Thoracic aorta (tissue), 2 donors: ENCODE measurements at regions not wholly inside any gene's neighbourhood (a gene's known extent, or its start where the extent isn't known, plus 50 kb on each side); places are given as distances from the start of the nearest gene placed in this dataset.
"Not testable (repeated sequence)": the region's sequence is repeated elsewhere in the genome, so short reads cannot be mapped to it uniquely, and the experiment has no call there.

Experiments used
- ATAC-seq: fragments of 150-250 bp; one replicate; pipeline ENCODE4 v1.8.0; 2017; ENCODE audit warnings: low read depth; ENCODE audit not compliant: insufficient number of reproducible peaks, low FRiP score
- DNase-seq: peaks from one replicate; pipeline ENCODE4 v3.0.0-alpha.2; 2020; ENCODE audit warnings: low spot score
- H3K27ac ChIP-seq, 2 donors: fragments of 200-600 bp; sonication (generic); 1 replicate in 1 of 2; 2 replicates in 1 of 2; pipeline ENCODE4 v1.5.1; 2016; ENCODE audit warnings: mild to moderate bottlenecking in 2 of 2, moderate library complexity in 2 of 2
- H3K27me3 ChIP-seq: fragments of 200-600 bp; sonication (generic); replicated peaks from 2 replicates; pipeline ENCODE4 v1.6.0; 2016; ENCODE audit warnings: mild to moderate bottlenecking; ENCODE audit not compliant: insufficient read depth
- H3K36me3 ChIP-seq: fragments of 200-600 bp; sonication (generic); one replicate; pipeline ENCODE4 v1.5.1; 2016
- H3K4me1 ChIP-seq, 2 donors: fragments of 200-600 bp; sonication (generic); 1 replicate in 1 of 2; 2 replicates in 1 of 2; pipeline versions ENCODE4 v1.5.1 to v1.6.0; 2016; ENCODE audit warnings: low read depth in 2 of 2, mild to moderate bottlenecking in 1 of 2; ENCODE audit not compliant: control insufficient read depth in 1 of 2
- H3K4me3 ChIP-seq: fragments of 200-600 bp; sonication (generic); 2 replicates; pipeline ENCODE4 v1.5.1; 2016; ENCODE audit warnings: mild to moderate bottlenecking
- H3K9me3 ChIP-seq: fragments of 200-600 bp; sonication (generic); 2 replicates; pipeline ENCODE4 v1.5.1; 2016
- CTCF ChIP-seq: fragments of 200-600 bp; sonication (generic); IDR thresholded peaks from one replicate; pipeline ENCODE4 v1.5.1; 2019; ENCODE audit warnings: antibody characterized with exemption

GRCh38 chr4:131883181-131883580 lies 1265.9 kb upstream of the PCDH10 start:
- H3K27me3 ChIP-seq, H3K27ac ChIP-seq, H3K9me3 ChIP-seq, ATAC-seq, DNase-seq, H3K36me3 ChIP-seq, H3K4me1 ChIP-seq, H3K4me3 ChIP-seq: not testable (repeated sequence)

GRCh38 chr4:131925662-131926061 lies 1223.4 kb upstream of the PCDH10 start:
- not testable (repeated sequence) for H3K27me3 ChIP-seq, H3K4me3 ChIP-seq, H3K9me3 ChIP-seq, H3K4me1 ChIP-seq, H3K36me3 ChIP-seq, DNase-seq, H3K27ac ChIP-seq, ATAC-seq

GRCh38 chr4:131967646-131968045 lies 1181.4 kb upstream of the PCDH10 start:
- H3K36me3 ChIP-seq, H3K4me3 ChIP-seq, H3K27ac ChIP-seq, DNase-seq, H3K4me1 ChIP-seq, ATAC-seq, H3K9me3 ChIP-seq, H3K27me3 ChIP-seq: not testable (repeated sequence)

GRCh38 chr4:131974730-131975129 lies 1174.4 kb upstream of the PCDH10 start:
- no peaks in the 10 kb centered on the region for H3K36me3 ChIP-seq
- H3K4me3 ChIP-seq, result peak overlapping the region; percentile 47

GRCh38 chr4:131975276-131976132 lies 1173.6 kb upstream of the PCDH10 start:
- H3K4me3 ChIP-seq, result peak overlapping the region; percentile 47
- DNase-seq, ATAC-seq, H3K4me1 ChIP-seq, H3K27me3 ChIP-seq, H3K36me3 ChIP-seq, H3K9me3 ChIP-seq, H3K27ac ChIP-seq: not testable (repeated sequence)

More at GRCh38 chr4:131974730-131975129, 1174.4 kb upstream of the PCDH10 start:
- no peak overlapping the region for H3K27ac ChIP-seq
- no peak for TF ChIP-seq CTCF
- DNase-seq, result no peak
- peaks cover 9% of the 10 kb centered on the region for H3K9me3 ChIP-seq
- ATAC-seq, result no peak
- H3K27me3 ChIP-seq, result no peaks in the 10 kb centered on the region
- no peaks in the 10 kb centered on the region for H3K4me1 ChIP-seq

GRCh38 chr4:131976133-131977002 lies 1172.7 kb upstream of the PCDH10 start:
- H3K4me3 ChIP-seq, result peak overlapping the region; percentile 47
- not testable (repeated sequence) for H3K9me3 ChIP-seq, H3K27ac ChIP-seq, H3K4me1 ChIP-seq, DNase-seq, H3K27me3 ChIP-seq, ATAC-seq, H3K36me3 ChIP-seq

GRCh38 chr4:131978120-131978519 lies 1171.0 kb upstream of the PCDH10 start:
- Histone ChIP-seq H3K27ac (no peak overlapping the region), H3K9me3 (peaks cover 9% of the 10 kb centered on the region), H3K4me3 (no peak overlapping the region), H3K4me1 (no peaks in the 10 kb centered on the region), H3K36me3 (no peaks in the 10 kb centered on the region), H3K27me3 (no peaks in the 10 kb centered on the region)
- TF ChIP-seq CTCF, result no peak
- DNase-seq (no peak), ATAC-seq (no peak)
